Mucosa of rectum (tissue), 2 donors: ENCODE measurements at regions not wholly inside any gene's neighbourhood (a gene's known extent, or its start where the extent isn't known, plus 50 kb on each side); places are given as distances from the start of the nearest gene placed in this dataset.
A peak's percentile ranks its signal among the peaks of the same experiment; 100 is the strongest.

ENCODE experiments used
- H3K27ac ChIP-seq, 2 donors: one replicate each; pipeline ENCODE4 v1.7.0; 2013; ENCODE audit warnings: inconsistent platforms in 2 of 2, low read depth in 2 of 2, low read length in 2 of 2
- H3K27me3 ChIP-seq, 2 donors: one replicate each; pipeline ENCODE4 v1.7.0; 2013; ENCODE audit warnings: low read length in 2 of 2; ENCODE audit not compliant: control insufficient read depth in 2 of 2, insufficient read depth in 2 of 2
- H3K36me3 ChIP-seq, 2 donors: one replicate each; pipeline ENCODE4 v1.7.0; 2013; ENCODE audit warnings: low read length in 2 of 2; ENCODE audit not compliant: control insufficient read depth in 2 of 2, insufficient read depth in 2 of 2
- H3K4me1 ChIP-seq, 2 donors: one replicate each; pipeline ENCODE4 v1.7.0; 2013; ENCODE audit warnings: low read length in 2 of 2, mild to moderate bottlenecking in 1 of 2; ENCODE audit not compliant: control insufficient read depth in 2 of 2, insufficient read depth in 2 of 2
- H3K4me3 ChIP-seq, 2 donors: one replicate each; pipeline ENCODE4 v1.7.0; 2013; ENCODE audit warnings: low read length in 2 of 2
- H3K9ac ChIP-seq, 2 donors: one replicate each; pipeline ENCODE4 v1.7.0; 2013; ENCODE audit warnings: low read length in 2 of 2, low read depth in 1 of 2, mild to moderate bottlenecking in 1 of 2
- H3K9me3 ChIP-seq, 2 donors: one replicate each; pipeline ENCODE4 v1.7.0; 2013; ENCODE audit warnings: low read length in 2 of 2; ENCODE audit not compliant: control insufficient read depth in 2 of 2
- donor health status: healthy.
- donor health status: Normal muscosa, but diverticular disease.

GRCh38 chr7:155953501-155953778, 141.2 kb upstream of the SHH start:
- Histone ChIP-seq H3K9me3 (no peaks in the 10 kb centered on the region), H3K27me3 (no peaks in the 10 kb centered on the region), H3K9ac (no peak overlapping the region), H3K27ac (no peak overlapping the region), H3K36me3 (no peaks in the 10 kb centered on the region), H3K4me1 (no peaks in the 10 kb centered on the region), H3K4me3 (no peak overlapping the region)

GRCh38 chr7:155951554-155952158, 139.4 kb upstream of the SHH start:
- peak overlapping the region in 1 of 2 donors; percentile 4 for H3K27ac ChIP-seq
- no peak overlapping the region for H3K9ac ChIP-seq
- no peaks in the 10 kb centered on the region for H3K36me3 ChIP-seq
- no peak overlapping the region for H3K4me3 ChIP-seq
- no peaks in the 10 kb centered on the region for H3K4me1 ChIP-seq
- H3K27me3 ChIP-seq = no peaks in the 10 kb centered on the region
- no peaks in the 10 kb centered on the region for H3K9me3 ChIP-seq

DNA sequence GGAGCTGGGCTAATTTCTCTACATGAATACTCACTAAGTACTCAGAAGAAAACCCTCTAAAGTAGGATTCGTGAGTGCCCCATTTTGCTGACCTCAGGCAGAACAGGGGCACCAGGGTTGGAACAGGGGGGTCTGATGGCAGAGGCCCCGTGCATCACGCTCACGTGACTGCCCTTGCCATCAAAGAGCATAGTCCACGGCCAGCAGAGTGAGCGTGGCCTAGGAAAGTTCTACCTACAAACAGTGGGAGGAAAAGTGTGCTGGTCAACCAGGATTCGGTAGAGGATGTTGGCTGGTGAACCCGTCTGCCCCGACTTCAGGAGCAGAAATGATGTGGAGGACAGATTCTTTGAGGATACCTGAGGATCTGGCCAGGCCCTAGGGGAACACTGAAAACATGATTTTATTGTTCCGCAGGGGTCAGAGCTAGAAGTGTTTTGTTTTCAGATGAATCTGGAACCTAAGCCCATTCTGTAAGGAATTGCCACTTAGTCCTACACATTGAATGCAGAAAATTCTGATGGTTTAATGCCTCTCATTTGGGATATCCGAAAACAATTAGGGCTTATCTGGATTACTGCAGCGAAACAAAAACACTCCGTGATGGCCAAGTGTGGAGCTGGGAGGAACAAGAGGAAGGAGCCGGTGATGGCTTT, 138.8 kb upstream of the SHH start:
- H3K9ac ChIP-seq = no peak overlapping the region
- no peaks in the 10 kb centered on the region for H3K36me3 ChIP-seq
- no peaks in the 10 kb centered on the region for H3K27me3 ChIP-seq
- H3K4me1 ChIP-seq = no peaks in the 10 kb centered on the region
- no peaks in the 10 kb centered on the region for H3K9me3 ChIP-seq
- H3K4me3 ChIP-seq = no peak overlapping the region
- H3K27ac ChIP-seq = no peak overlapping the region

GRCh38 chr7:155948845-155949244, 136.6 kb upstream of the SHH start:
- no peaks in the 10 kb centered on the region for H3K4me1 ChIP-seq
- no peaks in the 10 kb centered on the region for H3K9me3 ChIP-seq
- no peak overlapping the region for H3K27ac ChIP-seq
- H3K36me3 ChIP-seq = no peaks in the 10 kb centered on the region
- no peak overlapping the region for H3K9ac ChIP-seq
- H3K4me3 ChIP-seq = no peak overlapping the region
- no peaks in the 10 kb centered on the region for H3K27me3 ChIP-seq

GRCh38 chr7:155948423-155948822, 136.2 kb upstream of the SHH start:
- Histone ChIP-seq H3K9me3 (no peaks in the 10 kb centered on the region), H3K27ac (no peak overlapping the region), H3K4me1 (no peaks in the 10 kb centered on the region)

DNA sequence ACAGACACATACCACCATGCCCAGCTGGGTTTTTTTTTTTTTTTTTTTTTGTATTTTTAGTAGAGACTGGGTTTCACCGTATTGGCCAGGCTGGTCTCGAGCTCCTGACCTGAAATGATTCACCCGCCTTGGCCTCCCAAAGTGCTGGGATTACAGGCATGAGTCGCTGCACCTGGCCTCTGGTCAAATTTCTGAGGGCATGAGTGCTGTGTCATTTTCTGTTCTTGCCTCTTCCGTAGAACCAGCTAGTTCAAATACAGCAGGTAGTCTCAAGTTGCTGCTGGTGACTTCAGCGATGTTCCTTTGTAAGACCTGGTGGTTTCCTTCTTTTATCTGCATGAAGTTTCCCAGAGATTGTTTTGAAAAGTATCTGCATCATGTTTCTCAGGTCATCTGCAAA, 134.8 kb upstream of the SHH start:
- Histone ChIP-seq H3K9ac (no peak overlapping the region), H3K27ac (no peak overlapping the region), H3K27me3 (no peaks in the 10 kb centered on the region), H3K4me1 (no peaks in the 10 kb centered on the region), H3K9me3 (no peaks in the 10 kb centered on the region), H3K4me3 (no peak overlapping the region), H3K36me3 (no peaks in the 10 kb centered on the region)

More at GRCh38 chr7:155948423-155948822, 136.2 kb upstream of the SHH start:
- H3K36me3 ChIP-seq = no peaks in the 10 kb centered on the region
- H3K9ac ChIP-seq = no peak overlapping the region
- no peaks in the 10 kb centered on the region for H3K27me3 ChIP-seq
- no peak overlapping the region for H3K4me3 ChIP-seq

DNA sequence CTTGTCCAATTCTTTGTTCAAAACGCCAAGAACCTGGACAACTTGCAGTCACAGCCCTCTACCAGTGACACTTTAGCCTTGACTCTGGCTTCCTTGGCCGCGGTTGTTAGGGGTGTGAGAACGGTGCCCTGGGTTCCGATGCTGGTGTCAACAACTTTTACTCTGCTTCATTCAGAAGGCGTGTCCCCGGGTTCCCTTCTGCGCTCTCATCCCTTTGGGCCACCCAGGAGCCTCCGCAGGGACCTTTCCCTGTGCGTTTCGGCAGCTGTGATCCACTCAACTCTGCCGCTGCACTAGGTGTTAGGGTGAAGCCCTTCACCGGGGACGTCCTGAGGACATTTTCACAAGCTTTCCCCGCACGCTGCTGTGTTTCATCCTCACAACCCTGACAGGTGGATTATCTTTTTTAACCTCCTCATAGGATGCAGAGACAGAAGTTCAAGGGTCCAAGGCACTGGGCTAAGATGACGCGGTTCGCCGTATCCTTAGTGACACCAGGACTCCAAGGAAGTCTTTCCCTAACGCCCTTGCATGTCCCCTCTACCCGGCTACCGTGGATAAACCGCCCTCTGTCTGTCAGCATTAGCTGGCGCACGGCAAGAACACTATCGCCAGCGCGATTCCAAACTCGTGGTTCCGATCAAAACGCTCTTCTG, 133.5 kb upstream of the SHH start:
- H3K4me1 ChIP-seq = no peaks in the 10 kb centered on the region
- no peaks in the 10 kb centered on the region for H3K27me3 ChIP-seq
- no peak overlapping the region for H3K9ac ChIP-seq
- H3K4me3 ChIP-seq = no peak overlapping the region
- no peaks in the 10 kb centered on the region for H3K36me3 ChIP-seq
- no peaks in the 10 kb centered on the region for H3K9me3 ChIP-seq
- H3K27ac ChIP-seq = no peak overlapping the region

- no peaks in the 10 kb centered on the region for H3K36me3 ChIP-seq
- H3K27me3 ChIP-seq = no peaks in the 10 kb centered on the region
- H3K4me1 ChIP-seq = no peaks in the 10 kb centered on the region
- H3K27ac ChIP-seq = no peak overlapping the region
- no peak overlapping the region for H3K9ac ChIP-seq
- no peaks in the 10 kb centered on the region for H3K9me3 ChIP-seq
- no peak overlapping the region for H3K4me3 ChIP-seq
These were observed 132.6 kb upstream of the SHH start for GRCh38 chr7:155944901-155945300.

DNA sequence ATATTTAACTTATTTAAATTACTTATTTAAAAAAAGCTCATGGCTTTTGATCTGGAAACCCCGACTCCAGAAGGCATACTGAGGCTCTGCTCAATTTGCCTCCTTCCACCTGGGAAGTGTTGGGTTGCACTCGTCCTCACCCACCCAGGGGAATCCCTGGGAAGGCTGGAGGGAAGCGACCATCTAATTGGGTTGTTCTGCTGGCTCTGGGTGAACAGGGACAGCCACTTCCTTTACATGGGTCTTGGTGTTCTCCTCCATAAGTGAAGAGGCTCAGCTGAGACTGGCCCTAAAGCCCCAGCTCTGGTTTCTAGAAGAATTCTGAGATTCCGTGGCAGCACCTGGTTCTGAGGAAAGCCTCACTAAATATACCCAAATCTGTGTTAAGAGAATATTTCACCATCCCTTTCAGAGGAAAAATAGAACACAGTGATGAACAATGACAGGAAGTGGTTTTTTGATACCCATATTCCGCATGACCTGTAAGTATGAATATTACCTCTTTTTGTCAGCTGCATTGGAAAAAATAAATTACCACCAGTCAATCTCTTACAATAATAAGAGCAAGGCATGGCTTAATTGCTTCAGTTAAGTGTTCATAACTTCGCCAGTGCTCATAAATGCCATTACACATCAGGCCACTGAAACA, 131.1 kb upstream of the SHH start:
- H3K27me3 ChIP-seq = no peaks in the 10 kb centered on the region
- H3K4me1 ChIP-seq = no peaks in the 10 kb centered on the region
- no peak overlapping the region for H3K27ac ChIP-seq
- H3K4me3 ChIP-seq = no peak overlapping the region
- no peaks in the 10 kb centered on the region for H3K9me3 ChIP-seq
- no peaks in the 10 kb centered on the region for H3K36me3 ChIP-seq
- no peak overlapping the region for H3K9ac ChIP-seq

- Histone ChIP-seq H3K4me1 (no peaks in the 10 kb centered on the region), H3K9me3 (no peaks in the 10 kb centered on the region), H3K36me3 (no peaks in the 10 kb centered on the region), H3K9ac (no peak overlapping the region), H3K4me3 (no peak overlapping the region), H3K27me3 (no peaks in the 10 kb centered on the region), H3K27ac (no peak overlapping the region)
These were observed 130.1 kb upstream of the SHH start for GRCh38 chr7:155942226-155942950.
